HAP-1 (cell line): ENCODE measurements at regions not wholly inside any gene's neighbourhood (a gene's known extent, or its start where the extent isn't known, plus 50 kb on each side); places are given as distances from the start of the nearest gene placed in this dataset.

Experiments used
- DNase-seq, 2 experiments: peaks; one replicate each; pipeline ENCODE4 v3.0.0-alpha.2; 2016 to 2020; ENCODE audit warnings: low spot score in 2 of 2
- H3K27me3 ChIP-seq: fragments of 250-450 bp; sonication (Bioruptor Pico); 2 replicates; pipeline ENCODE4 v1.5.1; 2020; ENCODE audit warnings: low read depth, mild to moderate bottlenecking, moderate library complexity
- H3K36me3 ChIP-seq: fragments of 250-450 bp; sonication (Bioruptor Pico); replicated peaks from 2 replicates; pipeline ENCODE4 v1.5.1; 2020; ENCODE audit warnings: mild to moderate bottlenecking
- H3K4me1 ChIP-seq: fragments of 250-450 bp; sonication (Bioruptor Pico); 2 replicates; pipeline ENCODE4 v1.5.1; 2020; ENCODE audit warnings: mild to moderate bottlenecking
- H3K4me3 ChIP-seq: fragments of 250-450 bp; sonication (Bioruptor Pico); 2 replicates; pipeline ENCODE4 v1.5.1; 2020; ENCODE audit warnings: mild to moderate bottlenecking, moderate library complexity
- H3K9me3 ChIP-seq: fragments of 250-450 bp; sonication (Bioruptor Pico); 2 replicates; pipeline ENCODE4 v1.5.1; 2020; ENCODE audit warnings: mild to moderate bottlenecking, moderate library complexity
- in situ Hi-C: fragments of 300-500 bp; cut with MboI; formaldehyde crosslinking; loops from 3 replicates; pipeline ENCODE4 v1.14.3; 2020; ENCODE audit warnings: low sequenced_read_pairs, inconsistent platforms, mixed read lengths

DNA sequence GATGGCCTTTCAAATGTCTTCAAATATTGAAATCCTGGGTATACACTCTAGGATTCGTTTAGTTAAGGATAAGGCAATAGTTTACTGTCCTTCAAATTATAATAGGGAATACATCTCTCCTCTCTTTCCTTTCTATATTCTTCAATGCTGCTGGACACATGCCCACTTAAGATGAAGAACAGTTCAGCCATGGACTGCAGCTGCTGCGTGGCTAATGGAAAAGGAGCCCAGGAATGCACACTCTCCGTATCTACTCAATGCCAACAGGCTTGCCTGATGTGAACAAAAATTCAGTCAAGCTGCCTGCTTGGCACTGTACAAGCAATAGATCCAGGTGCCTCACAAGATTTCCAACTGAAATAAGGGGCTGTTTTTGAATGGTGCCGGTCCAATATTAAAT lies 321.2 kb upstream of the LYPLAL1 start:
- Histone ChIP-seq H3K27me3 (no peaks in the 10 kb centered on the region), H3K4me3 (no peak overlapping the region), H3K4me1 (peaks cover 16% of the 10 kb centered on the region), H3K36me3 (no peaks in the 10 kb centered on the region), H3K9me3 (no peaks in the 10 kb centered on the region; the same call in 1 of the 2 replicates)
- DNase-seq, result no peak
- in situ Hi-C loops, result no loop called here

DNA sequence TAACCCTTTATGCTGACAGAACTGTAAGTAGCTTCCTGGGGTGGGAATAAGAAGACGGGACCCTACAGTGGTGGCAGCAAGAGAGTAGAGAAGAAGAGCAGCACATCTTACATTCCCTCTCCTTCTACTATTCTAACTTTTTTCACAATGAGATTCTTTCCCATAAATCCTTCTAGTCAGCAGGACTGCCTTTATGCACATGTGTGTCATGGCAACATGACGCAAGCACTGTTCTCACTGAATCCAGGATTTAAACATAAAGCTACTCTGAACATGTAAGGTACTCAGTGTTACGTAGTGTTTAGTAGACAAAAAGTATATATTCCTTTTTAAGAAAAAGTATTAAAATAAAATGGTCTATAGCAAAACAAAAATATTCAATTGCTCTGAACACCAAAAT lies 309.7 kb upstream of the LYPLAL1 start:
- H3K4me3 ChIP-seq, result no peak overlapping the region
- H3K4me1 ChIP-seq, result no peaks in the 10 kb centered on the region
- in situ Hi-C loops, result no loop called here
- DNase-seq, result no peak
- H3K9me3 ChIP-seq, result no peaks in the 10 kb centered on the region
- no peaks in the 10 kb centered on the region for H3K36me3 ChIP-seq
- no peaks in the 10 kb centered on the region for H3K27me3 ChIP-seq

DNA sequence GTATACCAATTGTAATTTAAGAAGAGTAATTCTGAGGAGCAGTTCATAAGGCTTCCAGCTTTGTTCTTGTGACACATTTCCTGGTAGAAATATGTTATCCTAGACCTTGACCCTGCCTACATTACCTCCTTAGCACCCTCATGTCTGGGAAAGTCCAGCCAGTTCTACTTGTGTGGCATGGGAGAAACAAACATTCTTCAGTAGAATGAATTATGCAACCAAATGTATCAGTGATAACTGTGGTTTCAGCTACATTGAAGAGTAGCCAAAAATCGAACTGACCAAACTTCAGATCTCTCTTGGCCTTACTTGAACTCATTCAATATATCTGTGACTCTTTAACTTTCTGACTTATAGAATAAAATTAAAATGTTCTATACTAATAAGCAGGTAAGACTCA lies 308.1 kb upstream of the LYPLAL1 start:
- Histone ChIP-seq H3K4me3 (no peak overlapping the region), H3K4me1 (no peaks in the 10 kb centered on the region), H3K27me3 (no peaks in the 10 kb centered on the region), H3K36me3 (no peaks in the 10 kb centered on the region), H3K9me3 (no peaks in the 10 kb centered on the region)
- DNase-seq, result no peak
- in situ Hi-C loops, result no loop called here

DNA sequence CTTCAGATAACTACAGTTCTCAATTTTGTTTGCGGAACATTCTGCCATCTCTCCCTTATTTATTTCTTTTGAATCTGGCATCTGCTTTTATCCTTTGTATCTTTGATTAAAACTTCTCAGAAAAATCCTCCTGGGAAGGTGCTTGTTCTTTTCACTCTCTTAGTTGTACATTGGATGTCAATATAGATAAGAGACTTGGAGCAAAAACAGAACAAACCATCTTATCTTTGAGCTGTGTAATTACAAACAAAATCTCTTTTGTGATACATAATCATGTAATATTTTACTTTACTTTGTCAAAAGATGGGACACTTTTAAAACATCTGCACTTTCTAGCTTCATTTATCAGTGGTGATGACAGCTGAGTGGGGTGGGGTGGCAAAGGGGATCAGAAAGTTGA lies 307.2 kb upstream of the LYPLAL1 start:
- in situ Hi-C loops, result no loop called here
- Histone ChIP-seq H3K9me3 (no peaks in the 10 kb centered on the region), H3K4me1 (no peaks in the 10 kb centered on the region), H3K36me3 (no peaks in the 10 kb centered on the region), H3K27me3 (no peaks in the 10 kb centered on the region), H3K4me3 (no peak overlapping the region)
- no peak for DNase-seq

DNA sequence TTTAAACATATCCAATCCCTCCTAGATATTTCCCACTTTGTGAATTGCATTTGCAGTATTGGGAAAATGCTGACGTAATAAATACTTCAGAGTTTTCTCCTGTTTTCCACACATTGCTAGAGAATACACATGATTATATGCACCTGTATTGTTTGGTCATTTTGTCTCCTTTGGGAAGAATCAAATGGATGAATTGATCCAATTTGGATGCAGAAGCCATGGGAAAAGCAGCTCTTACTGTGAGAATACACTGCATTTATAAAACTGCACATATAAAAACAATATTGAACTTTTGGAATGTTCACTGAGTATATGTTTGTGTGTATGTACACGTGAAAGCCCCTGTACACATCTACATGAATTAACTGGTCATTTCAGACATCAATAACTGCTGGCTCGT lies 306.6 kb upstream of the LYPLAL1 start:
- no peak for DNase-seq
- in situ Hi-C loops, result no loop called here
- H3K27me3 ChIP-seq, result no peaks in the 10 kb centered on the region
- no peaks in the 10 kb centered on the region for H3K9me3 ChIP-seq
- H3K4me1 ChIP-seq, result no peaks in the 10 kb centered on the region
- H3K36me3 ChIP-seq, result no peaks in the 10 kb centered on the region
- no peak overlapping the region for H3K4me3 ChIP-seq

DNA sequence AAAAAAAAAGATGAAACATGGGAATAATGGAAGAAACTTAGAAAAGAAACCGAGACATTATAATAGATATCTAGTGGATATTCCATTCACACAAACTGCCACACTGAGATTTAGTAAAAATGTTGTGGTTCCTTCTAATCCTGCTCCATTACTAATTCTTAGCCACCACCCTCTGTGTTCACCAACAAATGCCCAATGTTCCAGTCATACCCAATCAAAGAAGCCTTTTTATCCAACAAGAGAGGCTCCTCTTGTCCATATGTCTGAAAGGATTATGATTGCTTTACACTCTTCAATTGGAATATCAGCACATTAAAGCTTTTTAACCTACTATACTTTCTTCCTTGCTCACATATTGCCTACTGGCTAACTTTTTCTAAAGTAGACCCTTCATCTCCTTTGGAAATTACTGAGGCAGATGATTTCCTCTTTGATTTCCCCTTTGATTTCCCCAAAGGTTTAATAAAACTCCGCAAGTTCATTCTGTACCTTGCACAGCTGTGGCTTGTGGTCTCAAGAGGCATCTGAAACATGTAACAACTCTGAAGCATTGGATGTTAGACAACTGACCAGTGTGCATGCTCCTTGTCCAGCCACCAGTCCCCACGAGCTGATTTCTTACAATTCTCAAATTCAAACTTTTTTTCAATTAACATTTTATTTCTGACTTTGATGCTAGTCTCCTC lies 305.6 kb upstream of the LYPLAL1 start:
- no peaks in the 10 kb centered on the region for H3K4me1 ChIP-seq
- no peaks in the 10 kb centered on the region for H3K9me3 ChIP-seq
- no peaks in the 10 kb centered on the region for H3K36me3 ChIP-seq
- H3K27me3 ChIP-seq, result no peaks in the 10 kb centered on the region
- DNase-seq, result no peak
- H3K4me3 ChIP-seq, result no peak overlapping the region
- in situ Hi-C loops, result no loop called here

DNA sequence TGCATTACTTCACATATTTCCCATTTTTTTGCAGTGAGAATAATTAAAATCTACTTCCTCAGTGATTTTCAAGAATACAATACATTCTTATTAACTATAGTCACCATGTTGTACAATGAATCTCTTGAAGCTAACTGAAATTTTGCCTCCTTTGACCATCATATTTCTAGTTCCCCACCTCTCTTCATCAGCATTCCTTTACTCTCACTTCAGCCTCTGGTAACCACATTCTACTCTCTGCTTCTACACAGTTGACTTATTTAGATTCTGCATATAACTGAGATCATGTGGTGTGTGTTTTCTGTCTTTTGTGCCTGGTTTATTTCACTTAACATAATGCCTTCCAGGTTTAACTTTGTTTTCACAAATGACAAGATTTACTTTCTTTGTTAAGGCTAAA lies 304.4 kb upstream of the LYPLAL1 start:
- H3K36me3 ChIP-seq, result no peaks in the 10 kb centered on the region
- in situ Hi-C loops, result no loop called here
- H3K4me1 ChIP-seq, result no peaks in the 10 kb centered on the region
- H3K4me3 ChIP-seq, result no peak overlapping the region
- no peak for DNase-seq
- H3K9me3 ChIP-seq, result no peaks in the 10 kb centered on the region
- no peaks in the 10 kb centered on the region for H3K27me3 ChIP-seq

DNA sequence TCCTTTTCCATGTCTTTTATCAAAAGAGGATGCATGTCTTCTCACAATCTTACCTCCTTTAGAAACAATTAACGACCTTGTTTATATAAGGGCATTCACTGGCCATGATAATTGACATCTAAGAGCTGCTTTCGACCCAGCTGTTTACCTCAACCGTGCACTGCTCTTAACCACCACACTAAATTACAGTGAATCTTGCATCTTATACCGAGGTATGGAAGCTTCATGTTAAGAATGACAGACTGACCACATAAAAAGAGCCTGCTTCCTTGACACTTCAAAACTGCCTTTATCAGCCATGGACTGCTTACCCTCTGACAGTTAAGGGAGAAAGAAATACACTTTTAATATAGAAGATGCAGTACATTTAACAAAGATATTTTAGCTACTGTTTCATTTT lies 301.7 kb upstream of the LYPLAL1 start:
- in situ Hi-C loops, result no loop called here
- Histone ChIP-seq H3K4me1 (no peaks in the 10 kb centered on the region), H3K27me3 (no peaks in the 10 kb centered on the region), H3K36me3 (no peaks in the 10 kb centered on the region), H3K9me3 (no peaks in the 10 kb centered on the region), H3K4me3 (no peak overlapping the region)
- DNase-seq, result no peak

DNA sequence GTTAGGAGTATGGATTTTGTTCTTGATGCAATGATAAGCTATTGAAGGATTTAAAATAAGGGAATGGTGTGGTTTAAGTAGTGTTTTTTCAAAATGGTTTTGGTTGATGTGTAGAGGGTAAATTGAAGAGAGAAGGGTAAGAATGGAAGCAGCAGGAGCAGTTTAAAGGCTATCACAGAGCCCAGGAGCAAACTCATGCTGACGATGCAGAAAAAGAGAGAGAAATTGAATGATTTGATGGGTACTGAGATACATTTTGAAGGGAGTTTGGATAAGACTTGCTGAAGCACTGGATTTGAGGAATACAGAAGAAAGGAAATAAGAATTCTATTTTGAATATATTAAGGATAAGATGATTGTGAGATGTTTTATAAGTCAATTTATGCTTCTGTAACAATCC lies 300.8 kb upstream of the LYPLAL1 start:
- Histone ChIP-seq H3K4me3 (no peak overlapping the region), H3K4me1 (no peaks in the 10 kb centered on the region), H3K9me3 (no peaks in the 10 kb centered on the region), H3K27me3 (no peaks in the 10 kb centered on the region), H3K36me3 (no peaks in the 10 kb centered on the region)
- no peak for DNase-seq
- in situ Hi-C loops, result no loop called here

DNA sequence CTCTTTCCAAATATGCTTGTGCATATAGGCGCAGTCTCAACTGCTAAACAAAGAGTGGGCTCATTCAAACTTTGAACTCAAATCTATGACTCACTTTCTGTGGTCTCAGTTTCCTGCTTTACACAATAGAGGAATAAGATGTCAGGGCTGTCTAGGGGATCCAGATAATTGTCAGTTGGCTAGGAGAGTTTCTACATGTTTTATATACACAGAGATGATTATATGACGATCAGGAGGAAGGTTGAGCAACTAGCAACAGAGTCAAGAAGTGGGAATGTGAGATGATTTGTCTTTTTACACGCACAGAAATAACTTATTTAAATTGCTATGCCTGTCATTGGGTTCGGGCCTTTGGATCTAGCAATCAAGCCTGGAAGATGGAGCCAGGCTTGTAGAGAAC lies 299.4 kb upstream of the LYPLAL1 start:
- no peak for DNase-seq
- H3K27me3 ChIP-seq, result no peaks in the 10 kb centered on the region
- H3K4me1 ChIP-seq, result peaks cover 5% of the 10 kb centered on the region; the same call in 1 of the 2 replicates
- in situ Hi-C loops, result no loop called here
- H3K36me3 ChIP-seq, result no peaks in the 10 kb centered on the region
- H3K9me3 ChIP-seq, result no peaks in the 10 kb centered on the region
- H3K4me3 ChIP-seq, result no peak overlapping the region

DNA sequence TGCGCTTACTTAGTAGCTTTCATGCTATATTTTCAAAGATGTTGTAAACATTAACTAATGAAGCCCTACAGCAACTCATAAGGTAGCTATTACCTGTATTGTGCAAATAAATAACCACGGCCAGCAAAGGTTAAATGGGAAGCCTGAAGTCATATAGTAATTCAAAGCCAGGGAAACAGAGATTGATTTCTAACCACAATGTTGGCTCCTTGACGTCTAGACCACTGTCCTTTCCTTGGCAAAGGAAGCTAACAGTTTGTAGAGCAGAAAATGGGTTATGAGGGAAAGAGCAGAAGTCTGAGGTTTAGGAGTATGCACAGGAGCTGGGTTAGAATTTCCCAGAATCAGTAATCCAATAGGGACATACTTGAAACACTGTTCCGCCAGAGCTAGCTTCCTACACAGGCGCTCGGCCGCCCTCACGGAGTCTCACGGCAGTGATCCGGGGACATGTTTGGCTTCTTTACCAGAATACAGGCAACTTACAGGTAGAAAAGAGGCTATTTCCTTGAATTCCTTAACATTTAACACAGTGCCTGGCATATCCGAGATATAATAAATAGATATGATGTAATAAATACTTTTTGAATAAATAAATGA lies 298.8 kb upstream of the LYPLAL1 start:
- Histone ChIP-seq H3K4me1 (peaks cover 5% of the 10 kb centered on the region; the same call in 1 of the 2 replicates), H3K9me3 (no peaks in the 10 kb centered on the region), H3K27me3 (no peaks in the 10 kb centered on the region), H3K36me3 (no peaks in the 10 kb centered on the region), H3K4me3 (no peak overlapping the region)
- no peak for DNase-seq
- in situ Hi-C loops, result no loop called here

DNA sequence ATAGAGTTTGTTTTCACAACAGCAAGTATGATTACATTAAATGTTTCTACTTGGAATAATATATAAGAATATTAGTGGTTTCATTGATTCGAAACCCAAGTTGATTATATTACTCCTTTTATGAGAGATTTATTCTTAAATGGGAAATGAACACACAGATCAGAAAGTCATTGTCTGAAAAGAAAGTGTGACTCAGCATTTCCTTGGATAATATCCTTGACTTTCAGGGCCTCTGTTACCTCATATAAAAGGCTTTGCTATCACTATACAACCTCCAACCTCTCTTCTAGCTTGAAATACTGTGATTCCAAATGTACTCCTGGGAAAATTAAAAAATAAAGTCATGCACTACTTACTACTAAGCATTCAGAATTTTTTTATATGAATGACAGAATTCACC lies 295.3 kb upstream of the LYPLAL1 start:
- in situ Hi-C loops, result no loop called here
- no peaks in the 10 kb centered on the region for H3K9me3 ChIP-seq
- peak in 1 of 2 experiments; percentile 28 for DNase-seq
- H3K4me1 ChIP-seq, result peaks cover 5% of the 10 kb centered on the region; the same call in 1 of the 2 replicates
- no peak overlapping the region for H3K4me3 ChIP-seq
- H3K27me3 ChIP-seq, result no peaks in the 10 kb centered on the region
- no peaks in the 10 kb centered on the region for H3K36me3 ChIP-seq

DNA sequence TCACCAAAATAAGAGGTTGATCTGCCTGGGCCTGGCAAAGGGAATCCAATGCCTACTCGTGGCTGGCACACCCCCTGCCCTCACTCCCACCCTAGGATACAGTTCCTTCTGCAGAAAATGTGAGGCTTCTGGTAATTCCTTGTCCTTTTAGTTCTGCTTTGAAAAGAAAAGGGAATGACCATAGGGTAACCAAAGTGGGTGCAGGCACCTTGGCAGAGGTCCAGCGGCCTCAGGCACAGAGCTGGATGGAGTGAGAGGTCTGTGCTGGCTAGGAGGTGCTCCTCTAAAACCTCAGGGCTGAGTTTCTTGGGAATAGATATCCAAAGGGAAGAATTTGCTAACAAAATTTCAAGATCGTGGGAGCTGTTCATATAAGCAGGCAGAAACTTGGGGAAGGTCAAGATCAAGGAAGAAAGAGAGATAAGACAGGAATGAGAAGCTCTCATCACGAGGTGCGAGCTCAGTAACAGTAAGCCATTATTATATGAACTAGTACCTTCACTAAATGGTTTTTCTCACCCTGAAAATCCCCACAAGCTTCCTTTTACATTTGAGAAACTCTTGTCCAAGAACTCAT lies 293.1 kb upstream of the LYPLAL1 start:
- no peaks in the 10 kb centered on the region for H3K27me3 ChIP-seq
- H3K4me1 ChIP-seq, result peaks cover 5% of the 10 kb centered on the region; the same call in 1 of the 2 replicates
- no peak overlapping the region for H3K4me3 ChIP-seq
- in situ Hi-C loops, result no loop called here
- no peaks in the 10 kb centered on the region for H3K9me3 ChIP-seq
- H3K36me3 ChIP-seq, result no peaks in the 10 kb centered on the region
- no peak for DNase-seq

DNA sequence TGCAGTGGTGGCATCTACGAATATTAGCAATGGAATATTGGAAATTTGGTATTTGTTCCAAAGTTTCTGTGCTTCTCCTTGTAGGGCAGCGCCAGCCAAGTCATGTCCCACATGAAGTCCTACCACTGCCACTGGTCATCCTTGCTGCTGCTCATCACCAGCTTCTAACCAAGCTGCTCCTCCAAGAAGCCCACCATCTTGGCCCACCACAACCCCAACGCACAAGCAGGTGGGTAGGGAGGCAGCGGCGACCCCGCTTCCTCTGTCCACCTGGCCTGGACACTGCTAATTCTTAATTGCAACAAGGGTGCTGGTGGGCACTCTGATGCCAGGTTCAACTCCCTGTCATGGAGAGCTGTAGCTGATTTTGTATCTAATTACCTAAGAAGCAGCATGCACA lies 291.2 kb upstream of the LYPLAL1 start:
- DNase-seq, result no peak
- H3K4me3 ChIP-seq, result no peak overlapping the region
- no peaks in the 10 kb centered on the region for H3K27me3 ChIP-seq
- in situ Hi-C loops, result no loop called here
- H3K4me1 ChIP-seq, result peaks cover 5% of the 10 kb centered on the region; the same call in 1 of the 2 replicates
- no peaks in the 10 kb centered on the region for H3K36me3 ChIP-seq
- H3K9me3 ChIP-seq, result no peaks in the 10 kb centered on the region
